Left colon (tissue), 2 donors: ENCODE measurements at regions not wholly inside any gene's neighbourhood (a gene's known extent, or its start where the extent isn't known, plus 50 kb on each side); places are given as distances from the start of the nearest gene placed in this dataset.

Source experiments
- ATAC-seq: fragments of 200-7000 bp; cut with Tn5 transposase; one replicate; pipeline ENCODE4 v1.9.1; 2020; ENCODE audit warnings: mild to moderate bottlenecking, moderate library complexity
- DNase-seq, 2 donors: peaks; one replicate each; pipeline ENCODE4 v3.0.0-alpha.2; 2020
- intact Hi-C, 2 donors: fragments of 100-400 bp; cut with DNase I in 1 of 2; cut with micrococcal nuclease in 1 of 2; formaldehyde crosslinking; loops; one replicate each; pipeline versions ENCODE4 v1.11.2 to v1.14.0; 2022; cut with DNase I, micrococcal nuclease
- donor health status: DM: no; HTN: no; CAD: no.
- donor health status: DM: yes; HTN: yes; CAD: no.

GRCh38 chr1:118272884-118273283, 87.9 kb upstream of the SPAG17 start:
- intact Hi-C loops, result no loop called here
- DNase-seq (no peak), ATAC-seq (no peak)

GRCh38 chr1:118271883-118272282, 86.9 kb upstream of the SPAG17 start:
- no peak for ATAC-seq
- intact Hi-C loops, result no loop called here
- no peak for DNase-seq

DNA sequence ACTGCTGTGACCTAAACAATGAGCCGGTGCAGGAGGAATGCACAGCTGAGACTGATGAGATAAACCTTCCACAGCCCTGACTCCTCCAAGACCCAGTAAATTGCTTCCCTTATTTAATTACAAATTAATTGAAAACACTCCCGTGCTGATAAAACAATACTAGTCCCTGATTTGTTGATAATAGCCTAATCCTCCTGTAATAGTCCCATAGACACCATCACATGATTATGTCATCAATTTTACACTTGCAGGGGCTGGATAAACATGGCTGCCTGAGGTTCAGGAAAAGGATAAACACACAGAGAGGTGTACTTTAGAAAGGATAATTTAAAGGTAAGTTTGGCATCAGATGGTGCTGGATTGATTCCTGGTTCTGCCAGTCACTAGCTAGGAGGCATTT, 84.6 kb upstream of the SPAG17 start:
- intact Hi-C loops, result no loop called here
- DNase-seq (no peak), ATAC-seq (no peak)

GRCh38 chr1:118266436-118266835, 81.4 kb upstream of the SPAG17 start:
- intact Hi-C loops, result no loop called here

DNA sequence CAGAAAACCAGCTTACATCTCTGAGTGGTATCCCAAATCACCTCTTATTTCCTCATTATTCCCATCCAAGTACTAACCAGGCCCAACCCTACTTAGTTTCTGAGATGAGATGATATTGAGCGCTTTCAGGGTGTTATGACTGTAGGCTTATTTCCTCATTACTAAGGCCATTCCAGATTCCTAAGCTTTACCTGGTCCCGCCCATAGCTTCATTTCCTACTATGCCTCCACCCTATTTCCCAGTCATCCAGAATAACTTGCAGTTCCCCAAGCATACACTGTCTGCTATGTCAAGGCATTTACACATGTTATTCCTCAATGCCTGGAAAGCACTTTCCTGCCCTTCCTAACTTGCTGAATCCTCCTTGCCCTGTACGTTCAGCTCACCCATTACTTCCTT, 79.3 kb upstream of the SPAG17 start:
- intact Hi-C loops, result no loop called here
- DNase-seq, result no peak
- peak; percentile 62 for ATAC-seq

More at GRCh38 chr1:118266436-118266835, 81.4 kb upstream of the SPAG17 start:
- DNase-seq, result no peak
- ATAC-seq, result no peak

DNA sequence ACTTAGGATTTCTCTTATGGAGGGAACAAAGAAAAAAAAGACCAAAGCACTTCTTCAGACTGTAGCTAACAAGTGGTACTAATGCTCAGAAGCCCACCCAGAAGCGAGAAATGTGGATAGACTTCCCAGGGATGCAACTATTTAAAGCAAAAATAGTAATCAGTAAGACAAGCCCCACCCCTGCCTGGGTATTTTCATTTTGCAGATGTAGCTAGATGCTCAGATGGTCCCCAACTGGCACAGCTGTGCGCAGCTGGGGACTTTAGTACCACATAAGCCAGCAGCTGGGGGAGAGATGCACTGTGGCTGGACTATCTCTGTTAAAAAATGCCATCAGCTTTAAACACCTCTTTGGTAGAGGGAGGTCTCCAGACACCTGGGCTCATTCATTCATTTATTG, 77.8 kb upstream of the SPAG17 start:
- intact Hi-C loops, result no loop called here
- no peak for DNase-seq
- no peak for ATAC-seq

GRCh38 chr1:118258975-118259374, 73.9 kb upstream of the SPAG17 start:
- DNase-seq, result no peak
- ATAC-seq, result no peak

GRCh38 chr1:118257946-118258345, 72.9 kb upstream of the SPAG17 start:
- DNase-seq, result no peak
- ATAC-seq, result no peak
- intact Hi-C loops, result no loop called here

More at GRCh38 chr1:118258975-118259374, 73.9 kb upstream of the SPAG17 start:
- intact Hi-C loops, result no loop called here

GRCh38 chr1:118254491-118255425, 69.7 kb upstream of the SPAG17 start:
- ATAC-seq (no peak), DNase-seq (no peak)

GRCh38 chr1:118254001-118254400, 69.0 kb upstream of the SPAG17 start:
- intact Hi-C loops, result no loop called here
- ATAC-seq (no peak), DNase-seq (no peak)

More at GRCh38 chr1:118254491-118255425, 69.7 kb upstream of the SPAG17 start:
- intact Hi-C loops, result no loop called here

GRCh38 chr1:118253053-118253915, 68.3 kb upstream of the SPAG17 start:
- intact Hi-C loops, result no loop called here
- DNase-seq, result no peak
- ATAC-seq, result no peak

- intact Hi-C loops, result no loop called here
- ATAC-seq (no peak), DNase-seq (no peak)
These were observed 67.6 kb upstream of the SPAG17 start for GRCh38 chr1:118252624-118253023.

DNA sequence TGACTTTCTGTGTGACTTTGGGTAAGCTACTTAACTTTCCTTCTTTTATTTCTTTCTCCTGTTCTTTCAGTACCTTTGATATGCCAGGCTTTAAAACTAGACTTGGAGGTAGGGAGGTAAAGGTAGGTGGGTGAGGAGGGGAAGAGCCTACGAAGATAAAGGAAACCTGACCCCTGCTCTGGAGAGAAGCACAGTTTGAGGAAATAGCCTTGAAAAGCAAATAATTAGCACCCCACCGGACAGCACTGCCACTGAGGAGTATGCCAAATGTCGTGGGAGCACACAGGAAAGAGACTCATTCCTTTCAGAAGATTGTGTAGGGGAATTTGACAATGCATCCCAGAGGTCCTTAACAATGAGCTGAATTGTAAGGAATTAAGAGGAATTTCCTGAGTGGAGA, 65.2 kb upstream of the SPAG17 start:
- intact Hi-C loops, result no loop called here
- ATAC-seq (no peak), DNase-seq (no peak)

DNA sequence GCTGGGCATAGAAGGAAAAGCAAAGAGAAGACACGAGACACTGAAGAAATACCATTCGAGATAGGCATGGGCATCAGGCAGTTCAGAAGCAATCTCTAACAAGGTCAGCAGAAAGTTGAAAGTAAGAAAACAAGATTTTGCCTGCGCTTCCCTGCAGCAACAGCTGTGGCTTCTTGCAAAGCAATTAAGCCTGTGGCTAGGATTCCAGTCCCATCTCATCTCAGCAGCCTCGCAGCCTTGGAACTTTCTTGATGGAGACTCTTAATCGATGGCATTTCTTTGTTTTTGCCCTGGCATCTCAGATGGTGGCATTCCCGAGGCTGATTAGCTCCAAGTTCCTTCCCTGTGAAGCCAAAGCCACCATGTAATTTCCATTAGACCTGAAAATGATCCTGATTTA, 64.6 kb upstream of the SPAG17 start:
- no peak for DNase-seq
- ATAC-seq, result no peak
- intact Hi-C loops, result no loop called here

GRCh38 chr1:118247593-118247992, 62.6 kb upstream of the SPAG17 start:
- peak; percentile 34 for ATAC-seq
- intact Hi-C loops, result no loop called here
- DNase-seq, result no peak

DNA sequence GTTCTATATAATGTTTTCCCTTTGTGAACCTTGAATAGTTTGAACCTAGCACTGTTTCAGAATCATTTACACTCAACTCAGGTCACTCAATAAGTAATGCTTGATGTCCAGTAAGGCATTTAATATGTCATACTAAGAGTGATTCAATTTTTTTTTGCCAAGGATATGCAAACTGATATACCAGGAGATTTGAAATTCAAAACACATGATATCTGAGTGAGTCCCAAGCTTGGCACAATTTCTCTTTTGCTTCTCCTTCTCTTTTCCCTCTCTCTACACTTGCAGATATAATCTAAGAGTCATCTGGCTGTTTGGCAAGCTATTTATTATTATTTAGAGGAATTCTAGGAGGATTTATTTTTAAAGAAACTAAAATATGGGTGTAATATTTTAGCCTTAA, 61.6 kb upstream of the SPAG17 start:
- DNase-seq (no peak), ATAC-seq (no peak)
- intact Hi-C loops, result no loop called here

DNA sequence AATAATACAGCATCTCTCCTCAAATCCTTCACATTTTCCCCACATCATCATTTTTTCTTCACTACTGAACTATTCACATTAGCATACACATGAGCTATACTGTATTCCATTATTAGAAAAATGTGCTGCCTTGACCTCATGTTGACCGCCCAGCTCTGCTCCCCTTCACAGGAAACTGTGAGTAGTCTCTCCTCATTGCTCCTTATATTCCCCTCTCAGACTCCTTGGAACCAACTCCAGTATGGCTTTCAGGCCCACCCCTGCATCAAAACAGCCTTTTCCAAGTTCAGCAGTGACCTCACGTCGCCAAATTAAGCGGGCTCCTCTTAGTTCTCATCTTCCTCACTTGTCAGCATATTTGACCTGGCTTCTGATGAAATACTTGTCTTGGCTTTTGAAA, 59.2 kb upstream of the SPAG17 start:
- DNase-seq, result no peak
- ATAC-seq, result no peak
- intact Hi-C loops, result no loop called here

- DNase-seq, result no peak
- intact Hi-C loops, result no loop called here
- ATAC-seq, result no peak
These were observed 58.2 kb upstream of the SPAG17 start for GRCh38 chr1:118243269-118243668.
